22Rv1 (cell line): ENCODE measurements at regions not wholly inside any gene's neighbourhood (a gene's known extent, or its start where the extent isn't known, plus 50 kb on each side); places are given as distances from the start of the nearest gene placed in this dataset.

ENCODE experiments used
- ZFX ChIP-seq: fragments of 450-650 bp; IDR thresholded peaks from 2 replicates; pipeline ENCODE4 v1.6.1; 2017; ENCODE audit warnings: antibody characterized with exemption, borderline replicate concordance
- TF ChIP-seq, protein P1 (sequence below): fragments of 450-650 bp; IDR thresholded peaks from 2 replicates; pipeline ENCODE4 v1.5.1; 2017; ENCODE audit warnings: mild to moderate bottlenecking

GRCh38 chr4:59841698-59842097 lies 1358.4 kb upstream of the ADGRL3 start:
- TF ChIP-seq ZFX = no peak
- TF ChIP-seq, protein P1, sequence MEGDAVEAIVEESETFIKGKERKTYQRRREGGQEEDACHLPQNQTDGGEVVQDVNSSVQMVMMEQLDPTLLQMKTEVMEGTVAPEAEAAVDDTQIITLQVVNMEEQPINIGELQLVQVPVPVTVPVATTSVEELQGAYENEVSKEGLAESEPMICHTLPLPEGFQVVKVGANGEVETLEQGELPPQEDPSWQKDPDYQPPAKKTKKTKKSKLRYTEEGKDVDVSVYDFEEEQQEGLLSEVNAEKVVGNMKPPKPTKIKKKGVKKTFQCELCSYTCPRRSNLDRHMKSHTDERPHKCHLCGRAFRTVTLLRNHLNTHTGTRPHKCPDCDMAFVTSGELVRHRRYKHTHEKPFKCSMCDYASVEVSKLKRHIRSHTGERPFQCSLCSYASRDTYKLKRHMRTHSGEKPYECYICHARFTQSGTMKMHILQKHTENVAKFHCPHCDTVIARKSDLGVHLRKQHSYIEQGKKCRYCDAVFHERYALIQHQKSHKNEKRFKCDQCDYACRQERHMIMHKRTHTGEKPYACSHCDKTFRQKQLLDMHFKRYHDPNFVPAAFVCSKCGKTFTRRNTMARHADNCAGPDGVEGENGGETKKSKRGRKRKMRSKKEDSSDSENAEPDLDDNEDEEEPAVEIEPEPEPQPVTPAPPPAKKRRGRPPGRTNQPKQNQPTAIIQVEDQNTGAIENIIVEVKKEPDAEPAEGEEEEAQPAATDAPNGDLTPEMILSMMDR = no peak
